CD8-positive, alpha-beta memory T cell (primary cell): ENCODE measurements at regions not wholly inside any gene's neighbourhood (a gene's known extent, or its start where the extent isn't known, plus 50 kb on each side); places are given as distances from the start of the nearest gene placed in this dataset.
A peak's percentile ranks its signal among the peaks of the same experiment; 100 is the strongest.

ENCODE experiments used
- CTCF ChIA-PET: fragments of 350-600 bp; sonication (Branson Sonifier 250); formaldehyde crosslinking; loops from one replicate; lab custom pipeline; 2021; ENCODE audit warnings: antibody characterized with exemption; lab: Charles Lee
- POLR2A ChIA-PET: fragments of 350-600 bp; sonication (Branson Sonifier 250); formaldehyde crosslinking; loops from one replicate; lab custom pipeline; 2021; ENCODE audit warnings: antibody characterized with exemption; lab: Charles Lee
- DNase-seq, 5 donors: peaks; one replicate each; pipeline versions ENCODE4 v3.0.0 to v3.0.0-alpha.2; 2020 to 2022; ENCODE audit warnings: mixed read lengths in 1 of 5
- H3K27ac ChIP-seq: one replicate; pipeline ENCODE4 v1.7.0; 2013; ENCODE audit warnings: low read depth, mild to moderate bottlenecking, low read length, moderate library complexity
- H3K27me3 ChIP-seq: 2 replicates; pipeline ENCODE4 v1.7.0; 2013; ENCODE audit warnings: low read length, mild to moderate bottlenecking; ENCODE audit not compliant: insufficient read depth, poor library complexity, severe bottlenecking
- H3K36me3 ChIP-seq: 2 replicates; pipeline ENCODE4 v1.7.0; 2013; ENCODE audit warnings: mild to moderate bottlenecking, low read length, moderate library complexity; ENCODE audit not compliant: insufficient read depth
- H3K4me1 ChIP-seq: 2 replicates; pipeline ENCODE4 v1.7.0; 2013; ENCODE audit warnings: mild to moderate bottlenecking, low read length, moderate library complexity; ENCODE audit not compliant: insufficient read depth
- H3K4me3 ChIP-seq: 2 replicates; pipeline ENCODE4 v1.7.0; 2013; ENCODE audit warnings: mild to moderate bottlenecking, low read length
- H3K9me3 ChIP-seq: 2 replicates; pipeline ENCODE4 v1.7.0; 2013; ENCODE audit warnings: mild to moderate bottlenecking, low read length
- H3K27ac Mint-ChIP-seq, 8 donors: one replicate each; pipeline ENCODE4 v1.8.0; 2020 to 2021; ENCODE audit warnings: mixed read lengths in 8 of 8, mild to moderate bottlenecking in 6 of 8, inconsistent platforms in 3 of 8, moderate library complexity in 3 of 8
- H3K27me3 Mint-ChIP-seq, 2 donors: one replicate each; pipeline ENCODE4 v1.8.0; 2020 to 2021; ENCODE audit warnings: mixed read lengths in 2 of 2, mild to moderate bottlenecking in 1 of 2, moderate library complexity in 1 of 2
- H3K36me3 Mint-ChIP-seq, 3 donors: one replicate each; pipeline ENCODE4 v1.8.0; 2020 to 2021; ENCODE audit warnings: mixed read lengths in 3 of 3, inconsistent platforms in 1 of 3, mild to moderate bottlenecking in 1 of 3
- H3K4me1 Mint-ChIP-seq, 3 donors: one replicate each; pipeline ENCODE4 v1.8.0; 2020 to 2021; ENCODE audit warnings: mixed read lengths in 3 of 3, inconsistent platforms in 1 of 3, mild to moderate bottlenecking in 1 of 3
- H3K4me3 Mint-ChIP-seq, 7 donors: one replicate each; pipeline ENCODE4 v1.8.0; 2020 to 2021; ENCODE audit warnings: mixed read lengths in 7 of 7, mild to moderate bottlenecking in 6 of 7, moderate library complexity in 4 of 7, inconsistent platforms in 2 of 7
- H3K9me3 Mint-ChIP-seq, 5 donors: one replicate each; pipeline ENCODE4 v1.8.0; 2020 to 2022; ENCODE audit warnings: mixed read lengths in 5 of 5, mild to moderate bottlenecking in 3 of 5, moderate library complexity in 2 of 5, inconsistent platforms in 1 of 5

DNA sequence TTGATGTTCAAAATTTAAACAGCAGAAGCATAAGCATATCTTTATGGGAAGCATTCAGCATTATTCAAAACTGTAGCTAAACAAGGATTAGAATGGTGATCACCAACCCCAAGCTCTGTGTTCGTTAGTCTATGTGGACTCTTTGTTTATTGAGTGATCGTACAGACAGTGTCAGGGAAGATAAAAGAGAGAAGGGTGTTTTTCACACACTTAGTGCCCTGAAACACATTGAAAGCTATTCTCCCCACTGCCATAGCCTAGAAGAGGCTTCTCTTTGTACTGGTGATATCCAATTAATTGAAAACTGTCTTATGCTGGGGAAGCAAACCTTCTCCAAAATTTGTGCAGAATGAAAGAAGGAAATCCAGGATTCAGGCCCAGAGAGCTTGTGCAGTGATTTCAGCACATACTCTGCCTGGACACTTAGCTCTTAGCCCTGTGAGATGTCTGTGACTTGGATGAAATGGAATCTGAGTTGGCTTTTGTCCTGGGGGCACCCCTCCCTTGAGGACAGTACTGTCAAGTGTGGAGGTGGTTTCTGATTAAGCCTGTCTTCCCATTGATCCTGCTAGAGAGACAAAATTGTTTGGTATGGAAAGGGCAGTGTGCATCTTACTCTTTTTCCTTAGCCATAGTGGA lies 125.7 kb upstream of the MTHFD1L start:
- Mint-ChIP-seq H3K27me3 (no peaks in the 10 kb centered on the region), H3K4me1 (peaks cover 0 to 4% (median 0%) of the 10 kb centered on the region in 3 donors), H3K27ac (no peak overlapping the region), H3K4me3 (no peak overlapping the region), H3K9me3 (no peaks in the 10 kb centered on the region), H3K36me3 (peaks cover 0 to 3% (median 0%) of the 10 kb centered on the region in 3 donors)
- no peaks in the 10 kb centered on the region for H3K9me3 ChIP-seq
- H3K4me1 ChIP-seq, result no peaks in the 10 kb centered on the region
- no peaks in the 10 kb centered on the region for H3K27me3 ChIP-seq
- POLR2A ChIA-PET, result no interaction called here
- H3K36me3 ChIP-seq, result no peaks in the 10 kb centered on the region
- no peak for DNase-seq
- no peak overlapping the region for H3K27ac ChIP-seq
- no peak overlapping the region for H3K4me3 ChIP-seq
- CTCF ChIA-PET, result interaction anchor here (1.3 kb wide), 1 partner anchor 54 kb away, joined by 3 read pairs; no protein-coding TSS in a partner anchor

DNA sequence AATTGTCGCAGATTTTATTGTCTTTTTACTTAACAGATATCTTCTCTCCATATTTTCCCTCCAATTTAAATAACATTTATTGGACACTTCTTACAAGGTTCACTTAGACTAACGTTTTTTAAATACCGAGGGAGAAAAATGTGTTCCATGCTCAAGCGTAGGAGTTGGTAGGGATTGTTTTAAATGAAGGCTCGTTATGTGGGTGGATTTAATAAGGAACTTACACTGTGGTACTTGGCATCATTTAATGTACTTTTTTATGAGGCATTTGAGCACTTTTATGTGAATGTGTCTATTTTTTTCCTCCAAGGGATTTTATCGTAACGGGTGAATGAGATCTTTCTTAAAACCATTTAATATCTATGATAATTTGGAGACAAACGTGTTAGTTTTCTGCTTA lies 125.0 kb upstream of the MTHFD1L start:
- no peak overlapping the region for H3K4me3 Mint-ChIP-seq
- Histone ChIP-seq H3K4me3 (no peak overlapping the region), H3K27me3 (no peaks in the 10 kb centered on the region), H3K36me3 (no peaks in the 10 kb centered on the region), H3K9me3 (no peaks in the 10 kb centered on the region), H3K4me1 (no peaks in the 10 kb centered on the region), H3K27ac (no peak overlapping the region)
- peaks cover 0 to under 1% (median 0%) of the 10 kb centered on the region in 3 donors for H3K36me3 Mint-ChIP-seq
- no peak overlapping the region for H3K27ac Mint-ChIP-seq
- no peak for DNase-seq
- H3K27me3 Mint-ChIP-seq, result no peaks in the 10 kb centered on the region
- ChIA-PET CTCF (no interaction called here), POLR2A (no interaction called here)
- H3K9me3 Mint-ChIP-seq, result no peaks in the 10 kb centered on the region
- H3K4me1 Mint-ChIP-seq, result peaks cover 0 to 4% (median 0%) of the 10 kb centered on the region in 3 donors

DNA sequence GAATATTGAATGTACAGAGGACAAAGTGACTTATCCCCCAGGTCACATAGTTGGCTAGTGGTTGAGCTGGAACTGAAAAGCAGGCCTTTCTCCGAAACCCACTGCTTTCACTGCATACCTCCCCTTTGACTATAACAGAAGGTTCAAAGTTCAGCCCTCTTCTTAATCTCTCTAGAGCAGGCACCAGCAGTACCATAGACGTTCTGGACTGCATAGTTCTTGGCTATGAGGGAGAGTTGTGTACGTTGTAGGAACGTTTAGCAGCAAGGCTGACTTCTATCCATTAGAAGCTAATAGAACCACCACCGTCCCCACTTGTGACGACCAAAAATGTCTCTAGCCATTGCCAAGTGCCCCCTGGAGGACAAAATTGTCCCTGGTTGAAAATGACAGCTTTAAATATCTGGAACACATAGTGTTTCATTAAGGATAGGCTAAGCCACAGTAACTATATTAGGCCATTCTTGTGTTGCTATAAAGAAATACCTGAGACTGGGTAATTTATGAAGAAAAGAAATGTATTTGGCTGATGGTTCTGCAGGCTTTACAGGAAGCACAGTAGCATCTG lies 123.8 kb upstream of the MTHFD1L start:
- H3K4me1 Mint-ChIP-seq, result peaks cover 0 to 8% (median 4%) of the 10 kb centered on the region in 3 donors
- POLR2A ChIA-PET, result no interaction called here
- H3K27me3 ChIP-seq, result no peaks in the 10 kb centered on the region
- H3K27ac Mint-ChIP-seq, result peak overlapping the region in 1 of 8 donors; percentile 85
- H3K9me3 ChIP-seq, result no peaks in the 10 kb centered on the region
- no peak overlapping the region for H3K27ac ChIP-seq
- H3K9me3 Mint-ChIP-seq, result no peaks in the 10 kb centered on the region
- H3K4me3 Mint-ChIP-seq, result no peak overlapping the region
- no peak overlapping the region for H3K4me3 ChIP-seq
- no peaks in the 10 kb centered on the region for H3K27me3 Mint-ChIP-seq
- H3K36me3 ChIP-seq, result no peaks in the 10 kb centered on the region
- no peak for DNase-seq
- CTCF ChIA-PET, result interaction anchor here (1.1 to 1.9 kb wide), 2 partner anchors 75 to 323 kb away, joined by 4 to 9 read pairs; no protein-coding TSS in a partner anchor
- H3K4me1 ChIP-seq, result no peaks in the 10 kb centered on the region
- no peaks in the 10 kb centered on the region for H3K36me3 Mint-ChIP-seq

DNA sequence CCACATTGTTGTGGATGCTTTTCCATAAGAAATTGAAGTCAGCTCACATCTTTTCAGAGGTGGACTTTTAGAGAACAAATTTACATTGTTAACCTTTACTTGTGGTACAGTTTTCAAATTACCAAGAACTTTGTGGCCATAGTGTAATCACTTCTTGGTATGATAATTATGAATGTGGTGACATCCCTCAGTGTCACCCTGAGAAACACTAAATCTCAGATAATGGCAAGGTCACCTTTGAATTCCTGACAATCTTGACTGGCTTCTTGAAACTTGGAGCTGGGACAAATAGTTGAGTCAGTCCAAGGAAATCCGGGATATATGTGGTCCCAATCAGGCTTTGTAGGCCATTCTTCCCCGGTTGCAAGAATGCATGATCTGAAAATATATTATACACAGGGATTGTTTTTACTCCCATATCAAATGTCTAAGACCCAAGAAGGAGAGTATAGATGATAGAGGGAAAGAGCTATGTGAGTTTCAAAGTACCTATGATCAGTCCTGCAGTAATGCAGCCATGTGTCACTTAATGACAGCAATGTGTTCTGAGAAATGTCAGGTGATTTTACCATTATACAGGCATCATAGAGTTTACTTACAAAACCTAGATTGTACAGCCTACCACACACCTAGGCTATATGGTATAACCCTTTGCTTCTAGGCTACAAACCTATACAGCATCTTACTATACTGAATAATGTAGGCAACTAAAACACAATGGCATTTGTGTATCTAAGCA lies 120.8 kb upstream of the MTHFD1L start:
- Mint-ChIP-seq H3K4me3 (no peak overlapping the region), H3K4me1 (peaks cover 0 to 15% (median 8%) of the 10 kb centered on the region in 3 donors), H3K27me3 (no peaks in the 10 kb centered on the region), H3K9me3 (no peaks in the 10 kb centered on the region), H3K36me3 (no peaks in the 10 kb centered on the region), H3K27ac (peak overlapping the region in 1 of 8 donors; percentile 1)
- H3K9me3 ChIP-seq, result no peaks in the 10 kb centered on the region
- no peaks in the 10 kb centered on the region for H3K27me3 ChIP-seq
- CTCF ChIA-PET, result no interaction called here
- H3K27ac ChIP-seq, result no peak overlapping the region
- no peaks in the 10 kb centered on the region for H3K36me3 ChIP-seq
- H3K4me3 ChIP-seq, result no peak overlapping the region
- POLR2A ChIA-PET, result no interaction called here
- no peaks in the 10 kb centered on the region for H3K4me1 ChIP-seq
- DNase-seq, result no peak

DNA sequence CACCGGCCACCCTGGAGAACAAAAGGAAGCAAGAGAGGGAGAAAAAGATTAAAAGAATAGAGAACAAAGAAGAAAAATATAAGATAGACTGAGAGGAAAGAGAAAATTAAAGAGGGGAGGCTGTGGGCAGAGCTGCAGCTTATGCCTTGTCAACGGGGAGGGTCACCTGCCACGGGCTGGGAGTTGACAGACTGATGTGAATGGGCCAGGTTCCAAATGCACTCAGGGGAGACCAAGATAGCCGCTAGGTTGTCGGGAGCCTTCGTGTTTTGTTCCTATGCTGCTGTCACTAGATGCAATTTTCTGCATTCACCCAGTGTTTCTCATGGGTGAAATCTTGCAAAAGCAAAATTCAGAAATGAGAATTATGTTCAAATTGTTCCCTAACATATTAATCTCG lies 119.6 kb upstream of the MTHFD1L start:
- Mint-ChIP-seq H3K27ac (no peak overlapping the region), H3K36me3 (no peaks in the 10 kb centered on the region), H3K27me3 (no peaks in the 10 kb centered on the region), H3K9me3 (no peaks in the 10 kb centered on the region), H3K4me1 (peaks cover 0 to 15% (median 8%) of the 10 kb centered on the region in 3 donors), H3K4me3 (no peak overlapping the region)
- H3K27ac ChIP-seq, result no peak overlapping the region
- no peak for DNase-seq
- CTCF ChIA-PET, result no interaction called here
- no peak overlapping the region for H3K4me3 ChIP-seq
- no peaks in the 10 kb centered on the region for H3K27me3 ChIP-seq
- no peaks in the 10 kb centered on the region for H3K9me3 ChIP-seq
- H3K4me1 ChIP-seq, result no peaks in the 10 kb centered on the region
- POLR2A ChIA-PET, result no interaction called here
- H3K36me3 ChIP-seq, result no peaks in the 10 kb centered on the region

DNA sequence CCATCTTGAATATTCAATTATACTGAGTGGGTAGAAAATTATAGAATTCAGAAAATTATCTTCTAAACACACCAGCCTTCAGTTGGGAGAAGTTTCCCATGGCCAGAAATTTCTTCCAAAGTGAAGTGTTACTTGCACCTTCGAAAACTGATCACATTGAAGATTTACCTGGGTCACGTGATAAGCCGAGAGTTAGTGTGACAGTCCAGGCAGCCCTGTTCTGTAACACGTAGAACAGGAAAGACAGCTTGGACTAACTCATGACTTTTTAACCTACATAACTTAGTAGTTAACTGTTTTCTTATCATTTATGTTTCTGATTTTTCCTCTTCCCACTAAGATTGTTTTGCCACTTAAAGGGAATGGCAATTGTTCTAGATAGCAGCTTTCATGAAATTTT lies 118.3 kb upstream of the MTHFD1L start:
- Histone ChIP-seq H3K36me3 (no peaks in the 10 kb centered on the region), H3K27ac (no peak overlapping the region), H3K4me3 (no peak overlapping the region), H3K27me3 (no peaks in the 10 kb centered on the region), H3K4me1 (no peaks in the 10 kb centered on the region), H3K9me3 (no peaks in the 10 kb centered on the region)
- ChIA-PET POLR2A (no interaction called here), CTCF (no interaction called here)
- peaks cover 0 to 11% (median 8%) of the 10 kb centered on the region in 3 donors for H3K4me1 Mint-ChIP-seq
- H3K27me3 Mint-ChIP-seq, result no peaks in the 10 kb centered on the region
- H3K4me3 Mint-ChIP-seq, result peak overlapping the region in 1 of 7 donors; percentile 44
- H3K27ac Mint-ChIP-seq, result peak overlapping the region in 1 of 8 donors; percentile 72
- no peaks in the 10 kb centered on the region for H3K9me3 Mint-ChIP-seq
- no peak for DNase-seq
- no peaks in the 10 kb centered on the region for H3K36me3 Mint-ChIP-seq

DNA sequence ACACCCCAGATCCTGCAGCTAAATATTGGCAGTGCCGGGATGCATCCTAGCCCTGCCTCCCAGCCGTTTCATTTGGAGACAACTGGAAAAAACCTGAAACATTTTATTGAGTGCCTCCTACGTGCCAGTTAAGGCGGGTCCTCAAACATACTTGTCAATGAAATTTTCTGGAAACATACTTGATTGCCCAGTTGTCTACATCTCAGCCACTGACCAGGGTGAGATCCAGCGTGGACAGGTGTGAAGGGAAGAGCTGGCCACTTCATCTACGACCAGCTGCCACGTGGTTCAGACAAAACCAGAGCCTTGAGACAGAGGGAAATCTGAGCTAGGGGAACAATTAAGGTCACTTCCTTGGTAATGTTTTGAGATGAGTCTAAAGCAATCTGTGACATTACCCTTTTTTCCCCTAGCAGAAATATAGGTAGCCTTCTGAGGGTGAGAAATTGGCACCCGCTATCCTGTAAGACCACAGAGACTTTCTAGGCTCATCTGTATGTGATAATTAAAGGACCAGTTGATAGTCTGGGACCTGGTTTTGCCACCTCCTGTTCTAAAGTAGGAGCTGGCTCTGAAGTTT lies 116.3 kb upstream of the MTHFD1L start:
- POLR2A ChIA-PET, result no interaction called here
- H3K4me1 ChIP-seq, result no peaks in the 10 kb centered on the region
- CTCF ChIA-PET, result no interaction called here
- H3K27ac ChIP-seq, result no peak overlapping the region
- Mint-ChIP-seq H3K27me3 (no peaks in the 10 kb centered on the region), H3K9me3 (no peaks in the 10 kb centered on the region), H3K4me3 (no peak overlapping the region), H3K27ac (no peak overlapping the region), H3K36me3 (no peaks in the 10 kb centered on the region), H3K4me1 (peaks cover 0 to 11% (median 8%) of the 10 kb centered on the region in 3 donors)
- no peaks in the 10 kb centered on the region for H3K36me3 ChIP-seq
- no peaks in the 10 kb centered on the region for H3K27me3 ChIP-seq
- no peak overlapping the region for H3K4me3 ChIP-seq
- no peaks in the 10 kb centered on the region for H3K9me3 ChIP-seq
- DNase-seq, result no peak

DNA sequence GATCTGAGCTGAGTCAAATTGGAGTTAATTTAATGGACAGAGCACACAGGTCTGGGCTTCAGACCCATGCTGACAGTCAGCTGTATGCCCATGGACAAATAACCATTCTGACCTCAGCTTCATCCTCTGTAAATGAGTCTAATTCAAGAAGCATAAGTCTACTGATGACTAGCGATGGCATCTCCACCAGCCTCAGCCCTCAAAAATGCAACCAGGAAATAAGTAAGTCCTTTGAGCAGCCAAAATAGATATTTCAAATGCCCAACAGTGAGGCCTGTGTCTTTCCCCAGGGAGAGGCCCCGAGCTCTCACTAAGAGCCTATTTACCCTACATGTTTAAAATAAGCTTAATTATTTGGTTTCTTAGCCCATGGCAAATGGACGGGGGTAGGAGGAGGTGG lies 114.2 kb upstream of the MTHFD1L start:
- no peak overlapping the region for H3K27ac Mint-ChIP-seq
- no peak for DNase-seq

More for the DNA sequence above, 114.2 kb upstream of the MTHFD1L start:
- H3K4me1 Mint-ChIP-seq, result peaks cover 0 to 11% (median 8%) of the 10 kb centered on the region in 3 donors
- no peak overlapping the region for H3K4me3 Mint-ChIP-seq
- no peaks in the 10 kb centered on the region for H3K27me3 Mint-ChIP-seq
- Histone ChIP-seq H3K4me1 (no peaks in the 10 kb centered on the region), H3K36me3 (no peaks in the 10 kb centered on the region), H3K4me3 (no peak overlapping the region), H3K9me3 (no peaks in the 10 kb centered on the region), H3K27ac (no peak overlapping the region), H3K27me3 (no peaks in the 10 kb centered on the region)
- POLR2A ChIA-PET, result no interaction called here
- CTCF ChIA-PET, result no interaction called here
- no peaks in the 10 kb centered on the region for H3K36me3 Mint-ChIP-seq
- no peaks in the 10 kb centered on the region for H3K9me3 Mint-ChIP-seq
